NCI-H82 treated with DMSO at 0.1 percent for 48 hours (cell line): ENCODE measurements at regions not wholly inside any gene's neighbourhood (a gene's known extent, or its start where the extent isn't known, plus 50 kb on each side); places are given as distances from the start of the nearest gene placed in this dataset.
A peak's percentile ranks its signal among the peaks of the same experiment; 100 is the strongest.
"Not testable (repeated sequence)": the region's sequence is repeated elsewhere in the genome, so short reads cannot be mapped to it uniquely, and the experiment has no call there.

ENCODE experiments used
- DNase-seq: peaks from one replicate; lab custom pipeline; 2025; ENCODE audit not compliant: unreplicated experiment; lab: John Stamatoyannopoulos, UW

DNA sequence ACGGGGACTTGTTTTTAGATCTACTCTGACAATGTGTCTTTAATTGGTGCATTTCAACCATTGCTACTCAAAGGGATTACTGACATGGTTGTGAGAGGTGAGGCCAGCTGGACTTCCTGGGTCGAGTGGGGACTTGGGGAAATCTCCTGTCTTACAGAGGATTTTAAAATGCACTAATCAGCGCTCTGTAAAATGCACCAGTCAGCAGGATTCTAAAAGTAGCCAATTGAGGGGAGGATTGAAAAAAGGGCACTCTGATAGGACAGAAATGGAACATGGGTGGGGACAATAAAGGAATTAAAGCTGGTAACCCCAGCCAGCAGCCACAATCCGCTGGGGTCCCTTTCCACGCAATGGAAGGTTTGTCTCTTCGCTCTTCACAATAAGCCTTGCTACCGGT, 122.5 kb upstream of the SNRPN start:
- no peak for DNase-seq

DNA sequence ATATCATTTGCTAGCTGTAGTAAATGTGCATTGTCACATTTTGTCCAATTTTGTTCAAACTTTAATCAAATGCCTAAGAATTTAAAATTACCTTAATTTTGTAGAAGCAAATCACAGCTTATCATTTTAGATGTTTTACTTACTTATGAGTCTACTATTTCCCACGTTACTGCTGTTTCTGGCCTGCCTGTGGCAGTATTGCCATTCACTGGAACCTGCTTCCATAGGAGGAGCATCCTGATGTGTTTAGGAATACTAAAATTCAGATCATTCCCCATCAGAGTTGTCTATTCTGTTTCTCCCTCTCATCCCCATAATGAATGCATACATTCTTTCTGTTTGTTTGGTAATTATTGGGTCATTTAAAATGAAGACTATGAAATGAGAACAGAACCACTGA, 119.5 kb upstream of the SNRPN start:
- DNase-seq, result no peak

DNA sequence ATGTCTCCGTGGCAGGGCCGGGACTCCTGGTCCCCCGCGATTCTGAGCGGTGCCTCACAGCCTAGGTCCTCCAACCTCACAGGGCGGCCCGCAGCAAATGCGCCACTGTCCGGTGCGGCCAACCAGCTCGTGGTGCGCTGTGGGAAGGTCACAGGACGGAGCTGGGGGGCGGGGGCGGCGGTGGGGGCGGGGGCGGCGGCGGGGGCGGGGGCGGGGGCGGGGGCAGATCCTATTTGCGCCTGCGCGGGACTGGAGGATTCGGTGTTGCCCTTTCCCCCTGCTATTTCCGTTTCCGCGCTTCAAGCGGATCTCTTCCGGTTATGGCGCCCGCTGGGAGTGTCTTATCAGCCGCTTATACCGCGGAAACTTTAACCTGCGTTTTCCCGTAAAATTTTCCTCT, 106.7 kb upstream of the SNRPN start:
- no peak for DNase-seq

DNA sequence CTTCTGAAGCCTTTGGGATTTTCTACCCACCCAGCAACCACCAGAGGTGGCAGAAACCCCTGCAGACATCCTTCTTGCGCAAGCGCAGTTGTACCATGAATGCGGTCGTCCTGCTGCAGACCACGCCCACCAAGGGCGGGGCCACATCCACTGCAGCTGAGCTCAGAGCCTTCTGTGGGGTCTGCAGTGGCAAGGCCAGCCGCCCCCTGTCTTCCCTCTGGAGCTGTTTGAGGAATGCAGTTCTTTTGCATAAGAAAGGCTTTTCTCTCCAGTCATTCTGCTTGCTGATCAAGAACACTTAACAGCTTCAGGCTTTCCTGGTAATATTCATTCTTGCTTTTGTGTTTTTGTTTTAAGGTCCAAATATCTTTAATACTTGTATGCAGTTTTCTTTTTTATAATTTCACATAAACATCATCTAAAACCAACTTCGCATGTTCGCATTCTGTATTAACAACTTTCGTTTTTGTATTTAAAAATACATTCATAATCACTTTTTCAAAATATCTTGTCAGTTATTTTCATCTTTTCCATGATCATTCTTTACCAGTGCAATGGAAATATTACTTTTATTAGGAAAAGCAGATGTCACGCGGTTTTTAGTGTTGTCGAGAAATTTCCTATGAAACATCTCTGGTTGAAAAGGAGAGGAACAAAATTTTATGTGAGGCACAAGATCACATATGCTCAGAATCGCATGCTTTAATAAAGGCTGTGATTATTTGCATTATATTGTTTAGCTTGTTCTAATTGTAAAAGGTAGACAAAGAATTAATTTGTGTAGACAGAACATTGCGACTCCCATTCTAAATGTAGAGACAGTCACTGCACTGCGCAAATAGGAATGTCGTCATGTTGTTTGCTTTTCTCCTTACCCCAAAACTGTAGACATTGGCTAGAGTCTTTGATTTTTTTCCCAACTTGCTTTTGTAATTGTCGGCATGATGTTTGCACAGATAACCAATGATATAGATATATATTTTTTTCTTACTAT, 98.1 kb upstream of the SNRPN start:
- DNase-seq, result no peak

- DNase-seq, result no peak
Measured at GRCh38 chr15:24857763-24858162, 97.0 kb upstream of the SNRPN start.

DNA sequence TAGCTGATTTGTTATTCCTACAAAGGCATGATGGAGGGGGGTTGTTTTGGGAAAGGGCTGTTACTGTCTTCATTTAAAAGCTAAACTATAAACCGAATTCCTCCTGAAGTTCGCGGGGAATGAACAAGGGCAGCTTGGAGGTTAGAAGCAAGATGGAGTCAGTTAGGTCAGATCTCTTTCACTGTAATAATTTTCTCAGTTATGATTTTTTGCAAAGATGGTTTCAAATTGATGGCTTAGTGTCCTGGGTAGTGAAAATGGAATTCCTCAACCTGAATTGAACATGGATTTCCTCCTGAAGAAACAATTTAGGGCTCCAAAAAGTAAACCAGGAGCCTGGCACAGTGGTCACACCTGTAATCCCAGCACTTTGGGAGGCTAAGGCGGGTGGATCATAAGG, 96.6 kb upstream of the SNRPN start:
- DNase-seq, result not testable (repeated sequence)

DNA sequence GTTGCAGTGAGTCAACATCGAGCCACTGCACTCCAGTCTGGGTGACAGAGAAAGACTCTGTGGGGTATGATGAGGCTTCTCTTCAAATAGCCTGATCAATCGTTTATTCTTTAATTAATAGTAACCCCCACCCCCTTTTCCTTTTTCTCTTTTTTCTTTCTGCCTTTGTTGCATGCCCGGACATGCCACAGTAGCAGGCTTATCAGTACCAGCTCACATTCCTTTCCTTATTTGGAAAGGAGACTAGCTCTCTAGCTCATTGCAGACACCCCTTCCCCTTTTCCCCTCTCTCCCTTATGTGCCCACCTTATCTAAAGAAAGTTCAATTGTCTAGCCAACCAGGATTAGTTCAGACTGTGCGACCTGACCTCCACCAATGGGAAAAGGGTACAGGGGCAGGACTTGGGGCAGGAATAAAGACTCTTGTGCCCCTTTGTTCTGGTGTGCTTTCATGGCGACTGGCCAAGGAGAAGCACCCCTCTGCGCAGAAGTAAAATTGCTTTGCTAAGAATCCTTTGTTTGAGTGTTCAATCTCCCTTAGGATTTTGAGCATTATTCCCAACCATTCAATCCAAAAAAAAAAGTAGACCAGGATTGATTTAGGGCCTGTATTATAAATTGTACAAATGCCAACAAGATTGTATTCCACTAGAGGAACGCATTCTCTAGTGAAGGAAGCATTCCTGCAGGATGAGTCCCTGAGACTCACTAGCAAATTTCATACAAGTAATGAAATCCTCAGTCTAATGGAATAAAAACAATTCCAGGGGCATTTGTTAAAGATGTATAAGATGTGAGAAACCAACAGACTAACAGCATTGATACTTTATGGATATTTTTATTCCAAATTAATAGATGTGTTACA, 95.8 kb upstream of the SNRPN start:
- no peak for DNase-seq

DNA sequence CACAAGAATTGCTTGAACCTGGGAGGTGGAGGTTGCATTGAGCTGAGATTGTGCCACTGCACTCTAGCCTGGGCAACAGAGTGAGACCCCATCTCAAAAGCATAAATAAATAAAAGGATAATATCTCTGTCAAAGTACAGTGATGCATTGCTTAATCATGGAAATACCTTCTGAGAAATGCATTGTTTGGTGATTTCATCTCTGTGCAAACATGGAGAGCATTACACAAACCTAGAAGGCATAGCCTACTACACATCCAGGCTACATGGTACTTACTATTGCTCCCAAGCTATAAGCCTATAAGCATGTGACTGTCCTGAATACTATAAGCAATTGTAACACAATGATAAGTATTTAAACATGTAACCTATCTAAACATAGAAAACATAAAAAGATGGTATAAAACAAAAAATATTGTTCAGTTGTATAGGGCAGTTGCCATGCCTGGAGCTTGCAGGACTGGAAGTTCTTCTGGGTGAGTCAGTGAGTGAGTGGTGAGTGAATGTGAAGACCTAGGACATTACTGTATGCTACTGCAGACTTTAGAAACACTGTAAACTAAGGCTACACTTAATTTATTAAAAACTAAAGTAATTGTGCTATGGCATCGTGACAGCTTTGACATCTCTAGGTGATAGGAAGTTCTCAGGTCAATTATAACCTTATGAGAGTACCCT, 93.6 kb upstream of the SNRPN start:
- DNase-seq, result no peak

DNA sequence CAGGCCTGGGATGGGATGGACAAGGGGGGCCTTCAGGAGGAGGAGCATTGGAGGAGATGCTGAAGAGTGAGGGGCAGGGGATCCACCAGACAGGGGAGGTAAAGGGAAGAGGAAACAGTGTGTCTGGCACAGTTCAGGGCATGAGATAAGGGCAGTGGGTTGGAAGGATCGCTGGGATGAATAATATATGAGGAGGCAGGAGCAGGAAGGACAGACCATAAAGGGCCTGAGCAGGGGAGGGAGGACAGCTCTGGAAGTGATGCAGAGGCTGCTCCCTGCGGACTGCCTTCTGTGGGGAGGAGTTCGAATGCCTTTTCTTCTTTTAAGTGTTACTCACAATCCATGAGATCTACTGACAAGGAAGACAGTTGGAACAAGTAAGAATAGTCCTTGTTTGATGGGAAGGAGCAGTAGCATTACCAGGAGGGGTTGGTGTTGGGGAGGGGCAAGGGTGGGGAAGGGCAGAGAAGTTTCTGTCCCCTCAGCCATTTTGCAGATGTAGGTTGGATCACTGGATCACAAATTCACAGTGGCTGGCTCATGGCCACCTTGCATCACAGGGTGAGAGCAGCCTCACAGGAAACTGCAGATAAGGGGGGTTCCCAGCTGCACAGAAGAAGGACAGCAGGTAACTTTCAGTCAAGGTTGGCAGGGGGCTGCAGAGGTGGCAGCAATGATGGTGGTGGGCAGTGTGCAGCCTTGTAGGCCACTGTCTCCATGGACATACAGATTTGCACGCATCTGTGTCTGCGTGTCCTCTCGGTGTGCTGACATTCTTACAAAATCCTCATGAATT, 91.9 kb upstream of the SNRPN start:
- no peak for DNase-seq

- DNase-seq, result no peak
Measured at GRCh38 chr15:24865303-24865702, 89.5 kb upstream of the SNRPN start.

DNA sequence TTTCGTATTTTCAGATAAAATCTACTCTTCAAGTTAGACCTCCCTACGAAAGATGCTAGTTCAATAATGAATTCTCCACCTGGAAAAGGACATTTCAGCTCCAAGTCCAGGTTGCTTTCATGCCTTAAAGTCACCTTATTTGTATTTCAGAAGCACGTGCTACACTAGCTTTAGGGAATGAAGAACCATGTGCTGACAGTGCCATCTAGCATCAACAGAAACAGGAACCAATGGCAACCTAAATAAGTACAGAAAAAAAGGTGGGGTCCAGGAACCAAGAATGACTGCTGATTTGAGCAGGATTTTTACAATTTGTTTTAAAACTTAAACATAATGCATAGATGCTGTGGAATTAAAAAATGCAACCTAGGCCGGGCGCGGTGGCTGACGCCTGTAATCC, 77.6 kb upstream of the SNRPN start:
- DNase-seq, result no peak

DNA sequence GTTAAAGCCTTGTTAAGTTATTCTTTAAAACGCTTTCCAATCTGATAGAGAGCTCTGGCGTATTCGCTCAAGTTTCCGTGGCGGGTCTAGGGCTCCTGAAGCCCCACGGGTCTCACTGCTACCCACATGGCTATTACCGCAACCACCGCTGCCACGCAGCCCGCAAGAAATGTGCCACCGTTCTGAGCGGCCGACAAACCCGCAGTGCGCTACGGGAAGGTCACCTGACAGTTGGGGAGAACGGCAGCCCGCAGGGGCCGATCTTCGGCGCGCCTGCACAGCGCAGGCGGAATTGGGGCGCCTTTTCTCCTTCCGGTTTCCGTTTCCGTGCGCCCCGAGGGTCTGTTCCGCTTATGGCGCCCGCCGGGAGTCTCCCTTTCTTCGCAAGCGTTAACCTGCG, 76.6 kb upstream of the SNRPN start:
- DNase-seq, result no peak

GRCh38 chr15:24879492-24879891, 75.3 kb upstream of the SNRPN start:
- DNase-seq, result no peak

DNA sequence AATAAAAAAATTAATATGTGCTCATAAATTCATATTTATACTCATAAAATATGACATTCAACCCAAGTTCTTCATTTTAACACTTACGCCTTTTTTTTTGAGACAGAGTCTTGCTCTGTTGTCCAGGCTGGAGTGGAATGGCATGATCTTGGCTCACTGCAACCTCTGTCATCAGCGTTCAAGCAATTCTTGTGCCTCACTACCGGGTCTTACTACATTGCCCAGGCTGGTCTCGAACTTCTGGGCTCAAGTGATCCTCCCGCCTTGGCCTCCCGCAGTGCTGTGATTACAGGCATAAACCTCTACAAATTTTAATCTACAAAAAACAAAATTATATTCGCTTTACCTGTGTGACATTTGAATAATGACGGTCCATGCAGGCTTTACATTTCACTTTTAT, 74.1 kb upstream of the SNRPN start:
- DNase-seq, result no peak

DNA sequence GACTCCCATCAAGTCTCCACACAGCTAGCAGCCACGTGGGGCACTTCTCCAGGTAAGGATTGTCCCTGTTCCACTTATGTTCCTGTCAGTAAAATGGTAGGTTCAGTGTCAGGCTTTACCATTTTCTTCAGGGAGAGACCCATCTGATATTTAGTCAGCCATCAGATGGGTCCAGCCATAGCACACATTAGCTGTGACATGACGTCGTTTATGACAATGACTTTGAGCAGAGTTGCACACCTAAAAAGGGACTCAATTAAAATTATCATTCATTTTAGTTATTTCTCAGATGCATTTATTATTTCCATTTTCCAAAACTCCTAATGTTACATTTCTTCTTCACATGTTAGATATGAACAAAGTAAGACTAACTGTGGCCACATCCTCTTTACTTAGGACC, 68.2 kb upstream of the SNRPN start:
- no peak for DNase-seq

DNA sequence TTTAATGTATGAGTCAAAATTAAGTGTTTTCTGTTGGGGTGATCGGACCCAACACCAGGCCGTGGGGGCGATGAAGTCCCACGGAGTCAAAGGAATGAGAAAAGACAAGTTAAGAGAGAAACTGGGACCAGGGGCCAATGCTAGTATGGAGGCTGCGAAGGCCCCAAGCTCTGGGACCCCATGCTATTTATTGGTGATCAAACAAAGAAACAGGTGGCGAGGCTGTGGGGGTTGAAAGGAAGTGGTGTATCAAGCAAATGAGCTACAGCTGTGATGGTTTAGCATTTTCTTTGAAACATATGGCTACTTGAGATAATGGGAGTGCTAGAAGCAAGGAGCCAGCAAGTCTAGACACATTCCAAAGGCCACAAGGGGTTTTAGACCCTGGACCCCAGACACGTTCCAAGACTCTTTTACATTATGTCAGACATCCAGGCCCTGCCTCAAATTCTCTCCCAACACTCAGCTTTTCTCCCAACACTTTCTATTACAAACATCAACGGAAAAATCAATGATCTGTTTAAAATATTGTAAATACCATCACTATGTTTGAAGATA, 56.0 kb upstream of the SNRPN start:
- peak; percentile 7 for DNase-seq

DNA sequence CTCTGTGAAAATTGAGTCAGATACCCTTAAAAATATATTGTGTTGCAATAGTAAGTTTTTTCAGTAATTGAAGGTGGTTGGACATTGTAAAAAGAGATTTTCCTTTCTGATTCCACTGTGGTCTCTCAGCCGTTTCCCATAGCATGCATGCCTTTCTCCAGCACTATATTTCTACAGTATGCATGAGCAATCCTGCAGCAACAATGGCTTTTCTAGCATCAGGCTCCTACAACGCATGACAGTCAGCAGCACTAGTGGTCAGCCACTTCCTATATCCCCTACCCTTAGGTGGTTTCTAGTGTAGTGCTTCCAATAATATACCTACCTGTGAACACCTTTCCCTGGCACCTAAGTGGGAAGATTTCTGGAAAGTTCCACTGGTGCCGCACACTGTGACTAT, 55.4 kb upstream of the SNRPN start:
- DNase-seq, result no peak

DNA sequence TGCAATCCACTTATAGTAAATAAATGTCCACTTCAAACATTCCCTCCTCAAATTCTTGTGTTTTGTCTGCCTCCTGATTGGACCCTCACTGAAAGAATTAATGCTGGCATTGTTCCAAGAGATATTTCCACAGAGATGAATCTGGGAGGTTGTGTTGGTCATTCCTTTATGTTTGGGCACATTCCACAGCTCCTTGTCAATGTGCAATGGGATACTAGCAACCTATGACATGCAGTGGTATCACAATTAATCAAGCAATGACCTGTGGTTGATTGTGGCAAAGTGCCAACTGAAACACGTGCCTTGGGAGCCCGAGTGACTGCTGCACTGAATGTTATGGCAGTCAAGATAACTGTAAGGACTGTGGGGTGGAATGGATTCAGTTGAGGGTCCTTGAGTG, 55.0 kb upstream of the SNRPN start:
- DNase-seq, result no peak

- no peak for DNase-seq
Measured at GRCh38 chr15:24901409-24901808, 53.4 kb upstream of the SNRPN start.
